ENCODE measurements at regions not wholly inside any gene's neighbourhood (a gene's known extent, or its start where the extent isn't known, plus 50 kb on each side); places are given as distances from the start of the nearest gene placed in this dataset.

DNA sequence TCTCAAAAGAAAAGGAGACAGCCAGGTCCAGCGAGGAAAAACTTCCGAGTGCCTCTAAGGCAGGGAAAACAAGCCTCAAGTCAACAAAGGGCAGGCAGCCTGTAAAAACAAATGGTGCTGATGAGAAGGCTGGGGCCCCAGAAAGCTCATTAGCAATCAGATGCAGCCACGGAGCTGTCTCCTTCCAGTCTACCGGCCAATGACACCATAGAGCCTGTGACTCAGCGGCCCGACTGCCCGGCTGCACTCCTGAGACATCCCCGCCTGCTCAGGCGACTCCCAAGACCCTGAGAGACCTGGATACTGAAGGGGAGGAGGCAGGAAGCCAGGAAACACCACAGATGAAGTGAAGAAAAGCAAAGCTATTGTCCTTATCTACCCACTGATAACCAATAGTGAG lies 120.1 kb upstream of the HDDC2 start:
- Histone ChIP-seq H3K27ac (ENCODE audit: low read depth in 1 of 2, low read length in 1 of 2) (no peak overlapping the region), H3K36me3 (ENCODE audit: control insufficient read depth in 4 of 4, insufficient read depth in 4 of 4, low read length in 4 of 4) (no peaks in the 10 kb centered on the region), H3K27me3 (ENCODE audit: control insufficient read depth in 3 of 3, insufficient read depth in 3 of 3, low read length in 2 of 3) (no peaks in the 10 kb centered on the region), H3K4me1 (ENCODE audit: control insufficient read depth in 5 of 5, insufficient read depth in 5 of 5, low read length in 5 of 5) (no peaks in the 10 kb centered on the region), H3K9ac (ENCODE audit: insufficient read depth in 1 of 2, low read length in 2 of 2) (no peak overlapping the region), H3K9me3 (ENCODE audit: control insufficient read depth in 4 of 4, insufficient read depth in 3 of 4, low read length in 3 of 4) (no peaks in the 10 kb centered on the region), H3K4me3 (no peak overlapping the region)
- no peak for TF ChIP-seq CTCF (IDR thresholded peaks at IDR 0.05; ENCODE audit: control extremely low read depth, extremely low read depth)
- no peak for DNase-seq
- WGBS, 2 donors: 56 to 81% methylated on average over 9 of the region's 9 CpGs
- no peak for ATAC-seq (ENCODE audit: insufficient read depth, low FRiP score)

- Histone ChIP-seq H3K27me3 (ENCODE audit: control insufficient read depth in 3 of 3, insufficient read depth in 3 of 3, low read length in 2 of 3) (no peaks in the 10 kb centered on the region), H3K4me3 (no peak overlapping the region), H3K9me3 (ENCODE audit: control insufficient read depth in 4 of 4, insufficient read depth in 3 of 4, low read length in 3 of 4) (no peaks in the 10 kb centered on the region), H3K36me3 (ENCODE audit: control insufficient read depth in 4 of 4, insufficient read depth in 4 of 4, low read length in 4 of 4) (no peaks in the 10 kb centered on the region), H3K4me1 (ENCODE audit: control insufficient read depth in 5 of 5, insufficient read depth in 5 of 5, low read length in 5 of 5) (no peaks in the 10 kb centered on the region), H3K9ac (ENCODE audit: insufficient read depth in 1 of 2, low read length in 2 of 2) (no peak overlapping the region), H3K27ac (ENCODE audit: low read depth in 1 of 2, low read length in 1 of 2) (no peak overlapping the region)
- ATAC-seq (ENCODE audit: insufficient read depth, low FRiP score) (no peak), DNase-seq (no peak)
- 53 to 79% methylated on average over 2 of the region's 2 CpGs for WGBS, 2 donors
- no peak for TF ChIP-seq CTCF (IDR thresholded peaks at IDR 0.05; ENCODE audit: control extremely low read depth, extremely low read depth)
Measured at GRCh38 chr6:125423047-125423446, 121.3 kb upstream of the HDDC2 start.

GRCh38 chr6:125431971-125432370 lies 130.2 kb upstream of the HDDC2 start:
- H3K9ac ChIP-seq (ENCODE audit: insufficient read depth in 1 of 2, low read length in 2 of 2): no peak overlapping the region
- no peaks in the 10 kb centered on the region for H3K27me3 ChIP-seq (ENCODE audit: control insufficient read depth in 3 of 3, insufficient read depth in 3 of 3, low read length in 2 of 3)
- no peaks in the 10 kb centered on the region for H3K36me3 ChIP-seq (ENCODE audit: control insufficient read depth in 4 of 4, insufficient read depth in 4 of 4, low read length in 4 of 4)
- DNase-seq: no peak
- H3K4me1 ChIP-seq (ENCODE audit: control insufficient read depth in 5 of 5, insufficient read depth in 5 of 5, low read length in 5 of 5): no peaks in the 10 kb centered on the region
- H3K4me3 ChIP-seq: no peak overlapping the region
- no peak for TF ChIP-seq CTCF (IDR thresholded peaks at IDR 0.05; ENCODE audit: control extremely low read depth, extremely low read depth)
- no peak for ATAC-seq (ENCODE audit: insufficient read depth, low FRiP score)
- H3K27ac ChIP-seq (ENCODE audit: low read depth in 1 of 2, low read length in 1 of 2): no peak overlapping the region
- no peaks in the 10 kb centered on the region for H3K9me3 ChIP-seq (ENCODE audit: control insufficient read depth in 4 of 4, insufficient read depth in 3 of 4, low read length in 3 of 4)

GRCh38 chr6:125432963-125433362 lies 131.2 kb upstream of the HDDC2 start:
- H3K36me3 ChIP-seq (ENCODE audit: control insufficient read depth in 4 of 4, insufficient read depth in 4 of 4, low read length in 4 of 4): no peaks in the 10 kb centered on the region
- no peaks in the 10 kb centered on the region for H3K9me3 ChIP-seq (ENCODE audit: control insufficient read depth in 4 of 4, insufficient read depth in 3 of 4, low read length in 3 of 4)
- 23 to 40% methylated on average over 5 of the region's 5 CpGs for WGBS, 2 donors
- H3K9ac ChIP-seq (ENCODE audit: insufficient read depth in 1 of 2, low read length in 2 of 2): no peak overlapping the region
- TF ChIP-seq CTCF (IDR thresholded peaks at IDR 0.05; ENCODE audit: control extremely low read depth, extremely low read depth): no peak
- H3K27ac ChIP-seq (ENCODE audit: low read depth in 1 of 2, low read length in 1 of 2): no peak overlapping the region
- DNase-seq (no peak), ATAC-seq (ENCODE audit: insufficient read depth, low FRiP score) (no peak)
- H3K4me3 ChIP-seq: no peak overlapping the region
- no peaks in the 10 kb centered on the region for H3K27me3 ChIP-seq (ENCODE audit: control insufficient read depth in 3 of 3, insufficient read depth in 3 of 3, low read length in 2 of 3)
- H3K4me1 ChIP-seq (ENCODE audit: control insufficient read depth in 5 of 5, insufficient read depth in 5 of 5, low read length in 5 of 5): no peaks in the 10 kb centered on the region
